ENCODE measurements at regions not wholly inside any gene's neighbourhood (a gene's known extent, or its start where the extent isn't known, plus 50 kb on each side); places are given as distances from the start of the nearest gene placed in this dataset.

DNA sequence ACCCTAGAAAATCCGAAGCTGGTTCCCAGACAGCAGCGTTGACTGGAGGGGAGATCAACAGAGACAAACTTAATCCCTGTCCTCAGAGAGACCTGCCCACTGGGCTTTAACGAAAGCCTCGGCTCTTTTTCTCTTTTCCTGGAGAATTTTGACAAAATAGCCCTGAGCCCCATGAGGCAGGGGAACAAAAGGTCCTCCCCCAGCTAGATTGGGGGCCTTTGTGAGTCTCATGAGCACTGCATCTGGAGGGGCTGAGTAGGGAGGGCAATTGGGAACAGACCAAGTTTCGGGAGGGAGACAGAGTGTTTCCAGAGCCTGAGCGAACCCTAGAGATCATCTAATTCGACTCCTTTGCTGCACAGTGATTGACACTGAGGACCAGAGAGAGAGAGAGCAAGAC is 123.9 kb upstream of the HAAO start:
- no peak for TF ChIP-seq EZH2phosphoT487 (IDR thresholded peaks at IDR 0.05; ENCODE audit: low read depth)
- TF ChIP-seq, protein P1, sequence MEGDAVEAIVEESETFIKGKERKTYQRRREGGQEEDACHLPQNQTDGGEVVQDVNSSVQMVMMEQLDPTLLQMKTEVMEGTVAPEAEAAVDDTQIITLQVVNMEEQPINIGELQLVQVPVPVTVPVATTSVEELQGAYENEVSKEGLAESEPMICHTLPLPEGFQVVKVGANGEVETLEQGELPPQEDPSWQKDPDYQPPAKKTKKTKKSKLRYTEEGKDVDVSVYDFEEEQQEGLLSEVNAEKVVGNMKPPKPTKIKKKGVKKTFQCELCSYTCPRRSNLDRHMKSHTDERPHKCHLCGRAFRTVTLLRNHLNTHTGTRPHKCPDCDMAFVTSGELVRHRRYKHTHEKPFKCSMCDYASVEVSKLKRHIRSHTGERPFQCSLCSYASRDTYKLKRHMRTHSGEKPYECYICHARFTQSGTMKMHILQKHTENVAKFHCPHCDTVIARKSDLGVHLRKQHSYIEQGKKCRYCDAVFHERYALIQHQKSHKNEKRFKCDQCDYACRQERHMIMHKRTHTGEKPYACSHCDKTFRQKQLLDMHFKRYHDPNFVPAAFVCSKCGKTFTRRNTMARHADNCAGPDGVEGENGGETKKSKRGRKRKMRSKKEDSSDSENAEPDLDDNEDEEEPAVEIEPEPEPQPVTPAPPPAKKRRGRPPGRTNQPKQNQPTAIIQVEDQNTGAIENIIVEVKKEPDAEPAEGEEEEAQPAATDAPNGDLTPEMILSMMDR (IDR thresholded peaks at IDR 0.05; ENCODE audit: low read depth, low read length) = no peak
